Stimulated activated naive CD8-positive, alpha-beta T cell treated with anti-CD3 and anti-CD28 coated beads, Interleukin-15, amount 100 ng/mL, for 72 hours (primary cell): ENCODE measurements at regions not wholly inside any gene's neighbourhood (a gene's known extent, or its start where the extent isn't known, plus 50 kb on each side); places are given as distances from the start of the nearest gene placed in this dataset.
A peak's percentile ranks its signal among the peaks of the same experiment; 100 is the strongest.

Experiments used
- ATAC-seq: fragments of 150-1000 bp; cut with Tn5 transposase; 2 replicates; pipeline ENCODE4 v1.10.0; 2021; ENCODE audit warnings: mild to moderate bottlenecking, moderate library complexity
- DNase-seq, 2 donors: peaks; one replicate each; pipeline ENCODE4 v3.0.0; 2021 to 2022
- H3K27ac Mint-ChIP-seq, 2 donors: one replicate each; pipeline ENCODE4 v1.8.0; 2022; ENCODE audit warnings: mild to moderate bottlenecking in 2 of 2, mixed read lengths in 2 of 2, moderate library complexity in 2 of 2
- H3K27me3 Mint-ChIP-seq: one replicate; pipeline ENCODE4 v1.8.0; 2022; ENCODE audit warnings: mixed read lengths
- H3K4me1 Mint-ChIP-seq: one replicate; pipeline ENCODE4 v1.8.0; 2022; ENCODE audit warnings: mild to moderate bottlenecking, mixed read lengths
- H3K4me3 Mint-ChIP-seq, 2 donors: one replicate each; pipeline ENCODE4 v1.8.0; 2022; ENCODE audit warnings: mild to moderate bottlenecking in 2 of 2, mixed read lengths in 2 of 2, moderate library complexity in 1 of 2
- H3K9me3 Mint-ChIP-seq, 2 donors: one replicate each; pipeline ENCODE4 v1.8.0; 2022; ENCODE audit warnings: mixed read lengths in 2 of 2

GRCh38 chr21:31502537-31503143 lies 156.9 kb upstream of the SOD1 start:
- Mint-ChIP-seq H3K4me3 (no peak overlapping the region), H3K9me3 (no peaks in the 10 kb centered on the region), H3K27me3 (no peaks in the 10 kb centered on the region), H3K4me1 (peaks cover 12% of the 10 kb centered on the region), H3K27ac (no peak overlapping the region)
- no peak for DNase-seq
- ATAC-seq, result no peak

GRCh38 chr21:31501926-31502325 lies 157.6 kb upstream of the SOD1 start:
- ATAC-seq (no peak), DNase-seq (no peak)
- Mint-ChIP-seq H3K27me3 (no peaks in the 10 kb centered on the region), H3K4me3 (no peak overlapping the region), H3K4me1 (peaks cover 12% of the 10 kb centered on the region), H3K27ac (no peak overlapping the region), H3K9me3 (no peaks in the 10 kb centered on the region)

GRCh38 chr21:31500982-31501381 lies 156.9 kb upstream of the TIAM1 start:
- Mint-ChIP-seq H3K9me3 (no peaks in the 10 kb centered on the region), H3K4me3 (no peak overlapping the region), H3K27ac (peak overlapping the region in 1 of 2 donors; percentile 29), H3K4me1 (peaks cover 3% of the 10 kb centered on the region), H3K27me3 (no peaks in the 10 kb centered on the region)
- DNase-seq, result no peak
- ATAC-seq, result no peak

- H3K4me3 Mint-ChIP-seq, result no peak overlapping the region
- no peaks in the 10 kb centered on the region for H3K4me1 Mint-ChIP-seq
- H3K27me3 Mint-ChIP-seq, result no peaks in the 10 kb centered on the region
- no peak overlapping the region for H3K27ac Mint-ChIP-seq
- ATAC-seq, result no peak
- H3K9me3 Mint-ChIP-seq, result no peaks in the 10 kb centered on the region
- DNase-seq, result no peak
These were observed 156.0 kb upstream of the TIAM1 start for GRCh38 chr21:31500071-31500470.

- Mint-ChIP-seq H3K27me3 (no peaks in the 10 kb centered on the region), H3K4me1 (no peaks in the 10 kb centered on the region), H3K27ac (peak overlapping the region in 1 of 2 donors; percentile 59), H3K9me3 (no peaks in the 10 kb centered on the region), H3K4me3 (no peak overlapping the region)
- no peak for DNase-seq
- ATAC-seq, result no peak
These were observed 154.9 kb upstream of the TIAM1 start for GRCh38 chr21:31498985-31499384.

GRCh38 chr21:31497914-31498313 lies 153.9 kb upstream of the TIAM1 start:
- H3K4me1 Mint-ChIP-seq, result no peaks in the 10 kb centered on the region
- H3K27me3 Mint-ChIP-seq, result no peaks in the 10 kb centered on the region
- H3K27ac Mint-ChIP-seq, result peak overlapping the region in 1 of 2 donors; percentile 7
- no peak overlapping the region for H3K4me3 Mint-ChIP-seq
- no peaks in the 10 kb centered on the region for H3K9me3 Mint-ChIP-seq
- no peak for ATAC-seq
- DNase-seq, result no peak

- H3K27ac Mint-ChIP-seq, result no peak overlapping the region
- no peaks in the 10 kb centered on the region for H3K27me3 Mint-ChIP-seq
- no peak overlapping the region for H3K4me3 Mint-ChIP-seq
- no peaks in the 10 kb centered on the region for H3K9me3 Mint-ChIP-seq
- DNase-seq (no peak), ATAC-seq (no peak)
- H3K4me1 Mint-ChIP-seq, result no peaks in the 10 kb centered on the region
These were observed 149.4 kb upstream of the TIAM1 start for GRCh38 chr21:31493350-31493880.

- Mint-ChIP-seq H3K27ac (no peak overlapping the region), H3K4me3 (no peak overlapping the region), H3K9me3 (no peaks in the 10 kb centered on the region), H3K27me3 (no peaks in the 10 kb centered on the region), H3K4me1 (no peaks in the 10 kb centered on the region)
- no peak for ATAC-seq
- no peak for DNase-seq
These were observed 147.6 kb upstream of the TIAM1 start for GRCh38 chr21:31491617-31492016.

GRCh38 chr21:31490443-31490842 lies 146.4 kb upstream of the TIAM1 start:
- Mint-ChIP-seq H3K27ac (no peak overlapping the region), H3K9me3 (peaks cover 4 to 10% of the 10 kb centered on the region in 2 donors), H3K4me1 (no peaks in the 10 kb centered on the region), H3K4me3 (no peak overlapping the region), H3K27me3 (no peaks in the 10 kb centered on the region)
- DNase-seq (no peak), ATAC-seq (no peak)

- Mint-ChIP-seq H3K27me3 (no peaks in the 10 kb centered on the region), H3K27ac (no peak overlapping the region), H3K4me1 (no peaks in the 10 kb centered on the region), H3K9me3 (peaks cover 4 to 17% of the 10 kb centered on the region in 2 donors), H3K4me3 (no peak overlapping the region)
- DNase-seq, result no peak
- no peak for ATAC-seq
These were observed 145.7 kb upstream of the TIAM1 start for GRCh38 chr21:31489726-31490125.

- H3K4me1 Mint-ChIP-seq, result no peaks in the 10 kb centered on the region
- DNase-seq (no peak), ATAC-seq (no peak)
- no peak overlapping the region for H3K27ac Mint-ChIP-seq
- no peak overlapping the region for H3K4me3 Mint-ChIP-seq
- peaks cover 4 to 25% of the 10 kb centered on the region in 2 donors for H3K9me3 Mint-ChIP-seq
- H3K27me3 Mint-ChIP-seq, result no peaks in the 10 kb centered on the region
These were observed 145.0 kb upstream of the TIAM1 start for GRCh38 chr21:31489014-31489413.

- Mint-ChIP-seq H3K4me1 (no peaks in the 10 kb centered on the region), H3K9me3 (peaks cover 4 to 42% of the 10 kb centered on the region in 2 donors), H3K4me3 (no peak overlapping the region), H3K27ac (no peak overlapping the region), H3K27me3 (no peaks in the 10 kb centered on the region)
- ATAC-seq (no peak), DNase-seq (no peak)
These were observed 140.2 kb upstream of the TIAM1 start for GRCh38 chr21:31484219-31484618.

- Mint-ChIP-seq H3K27ac (no peak overlapping the region), H3K9me3 (peaks cover 4 to 42% of the 10 kb centered on the region in 2 donors), H3K4me3 (no peak overlapping the region), H3K27me3 (no peaks in the 10 kb centered on the region), H3K4me1 (no peaks in the 10 kb centered on the region)
- ATAC-seq (no peak), DNase-seq (no peak)
These were observed 139.1 kb upstream of the TIAM1 start for GRCh38 chr21:31483146-31483545.

- peaks cover 4 to 42% of the 10 kb centered on the region in 2 donors for H3K9me3 Mint-ChIP-seq
These were observed 138.4 kb upstream of the TIAM1 start for GRCh38 chr21:31482460-31482859.

GRCh38 chr21:31480228-31480627 lies 136.2 kb upstream of the TIAM1 start:
- ATAC-seq, result no peak
- no peak overlapping the region for H3K4me3 Mint-ChIP-seq
- no peak overlapping the region for H3K27ac Mint-ChIP-seq
- no peak for DNase-seq
- H3K4me1 Mint-ChIP-seq, result peaks cover 4% of the 10 kb centered on the region
- peaks cover 0 to 30% of the 10 kb centered on the region in 2 donors for H3K9me3 Mint-ChIP-seq
- H3K27me3 Mint-ChIP-seq, result no peaks in the 10 kb centered on the region

More at GRCh38 chr21:31482460-31482859, 138.4 kb upstream of the TIAM1 start:
- no peak for ATAC-seq
- Mint-ChIP-seq H3K4me1 (peaks cover 4% of the 10 kb centered on the region), H3K4me3 (no peak overlapping the region), H3K27ac (no peak overlapping the region), H3K27me3 (no peaks in the 10 kb centered on the region)
- no peak for DNase-seq

- Mint-ChIP-seq H3K27ac (peak overlapping the region in 1 of 2 donors; percentile 36), H3K4me3 (no peak overlapping the region), H3K9me3 (peaks cover 0 to 24% of the 10 kb centered on the region in 2 donors), H3K27me3 (no peaks in the 10 kb centered on the region), H3K4me1 (peaks cover 4% of the 10 kb centered on the region)
- no peak for ATAC-seq
- DNase-seq, result no peak
These were observed 135.7 kb upstream of the TIAM1 start for GRCh38 chr21:31479714-31480113.

GRCh38 chr21:31479222-31479621 lies 135.2 kb upstream of the TIAM1 start:
- no peak for ATAC-seq
- no peak overlapping the region for H3K4me3 Mint-ChIP-seq
- no peaks in the 10 kb centered on the region for H3K27me3 Mint-ChIP-seq
- DNase-seq, result no peak
- peaks cover 4% of the 10 kb centered on the region for H3K4me1 Mint-ChIP-seq
- no peak overlapping the region for H3K27ac Mint-ChIP-seq
- peaks cover 0 to 20% of the 10 kb centered on the region in 2 donors for H3K9me3 Mint-ChIP-seq
